Activated CD8-positive, alpha-beta memory T cell treated with anti-CD3 and anti-CD28 coated beads, Interleukin-2, amount 50 U/mL, for 1 hour (primary cell): ENCODE measurements at regions not wholly inside any gene's neighbourhood (a gene's known extent, or its start where the extent isn't known, plus 50 kb on each side); places are given as distances from the start of the nearest gene placed in this dataset.
"Not testable (repeated sequence)": the region's sequence is repeated elsewhere in the genome, so short reads cannot be mapped to it uniquely, and the experiment has no call there.

Experiments used
- DNase-seq: peaks from one replicate; pipeline ENCODE4 v3.0.0-alpha.2; 2020; ENCODE audit errors: extremely low read depth

GRCh38 chr6:103175056-103175455 is 1684.7 kb downstream of the HACE1 start:
- no peak for DNase-seq

DNA sequence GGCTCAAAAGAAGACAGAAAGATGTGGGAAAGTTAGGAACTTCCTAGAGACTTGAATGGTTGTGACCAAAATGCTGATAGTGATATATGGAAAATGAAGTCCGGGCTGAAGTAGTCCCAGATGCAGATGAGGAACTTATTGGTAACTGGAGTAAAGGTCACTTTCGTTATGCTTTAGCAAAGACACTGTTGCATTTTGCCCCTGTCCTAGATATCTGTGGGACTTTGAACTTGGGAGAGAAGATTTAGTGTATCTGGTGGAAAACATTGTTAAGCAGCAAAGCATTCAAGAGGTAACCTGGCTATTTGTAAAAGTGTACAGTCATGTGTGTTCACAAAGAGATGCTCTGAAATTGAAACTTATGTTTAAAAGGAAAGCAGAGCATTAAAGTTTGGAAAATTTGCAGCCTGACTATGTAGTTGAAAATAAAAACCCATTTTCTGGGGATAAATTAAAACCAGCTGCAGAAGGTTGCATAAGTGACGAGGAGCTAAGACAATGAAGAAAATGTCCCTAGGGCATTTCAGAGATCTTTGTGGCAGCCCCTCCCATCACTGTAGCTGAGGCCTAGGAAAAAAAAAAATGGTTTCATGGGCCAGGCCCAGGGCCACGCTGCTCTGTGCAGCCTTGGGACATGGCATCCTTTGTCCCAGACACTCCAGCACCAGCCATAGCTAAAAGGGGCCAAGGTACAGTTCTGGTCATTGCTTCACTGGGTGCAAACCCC is 1692.2 kb downstream of the HACE1 start:
- no peak for DNase-seq

GRCh38 chr6:103154779-103155572 is 1704.7 kb downstream of the HACE1 start:
- DNase-seq: no peak

DNA sequence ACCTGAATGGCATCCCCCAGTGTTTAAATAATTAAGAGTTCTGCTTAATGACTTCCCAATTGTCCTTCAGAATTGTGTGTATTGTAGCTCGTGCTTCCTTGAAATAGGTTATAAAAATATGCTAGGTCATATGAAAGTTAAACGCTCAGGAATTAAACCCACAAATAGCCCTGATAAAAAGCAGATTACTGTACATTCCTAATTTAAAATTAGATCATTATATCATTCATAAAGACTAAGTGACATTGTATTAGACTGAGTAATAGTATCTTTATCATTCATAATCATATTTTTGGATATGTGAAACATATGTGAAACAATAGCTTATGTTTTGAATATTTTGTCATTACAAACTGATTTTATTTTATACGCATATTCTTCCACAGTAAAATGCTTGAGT is 1706.7 kb downstream of the HACE1 start:
- no peak for DNase-seq

- no peak for DNase-seq
Measured at GRCh38 chr6:103142902-103143301, 1716.8 kb downstream of the HACE1 start.

DNA sequence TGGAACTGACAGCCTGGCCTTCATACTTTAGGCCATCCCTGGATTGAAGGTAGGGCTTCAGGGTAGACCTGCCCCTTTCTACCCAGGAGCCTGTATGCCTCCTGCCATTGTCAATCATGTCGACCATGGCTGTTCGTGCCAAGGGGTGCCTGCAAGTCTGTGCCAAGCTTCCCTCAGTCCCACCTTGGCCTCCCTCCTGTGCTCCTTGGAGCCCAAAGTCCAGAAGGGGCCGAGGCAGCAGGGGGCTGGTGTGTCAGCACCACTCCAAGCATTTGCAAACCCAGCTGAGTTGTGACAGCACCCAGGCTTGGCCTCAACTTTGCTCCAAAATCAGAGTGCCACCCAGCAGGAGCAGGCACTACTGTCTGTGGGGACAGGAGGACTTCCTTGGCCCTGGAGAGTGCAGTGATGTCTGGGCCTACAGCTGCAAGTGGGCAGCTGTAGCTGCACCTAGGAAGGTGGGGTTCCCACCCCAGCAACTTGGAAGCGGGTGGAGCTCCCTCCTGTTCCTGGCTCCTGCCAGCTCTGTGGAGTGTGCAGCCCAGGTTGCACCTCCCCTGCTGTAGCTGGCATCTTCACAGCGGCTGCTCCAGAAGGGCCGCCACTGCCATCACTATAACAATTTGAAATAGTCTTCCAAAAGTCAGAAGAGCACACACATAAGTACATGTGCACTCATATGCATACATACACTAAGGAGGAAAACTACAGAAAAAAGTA is 1719.3 kb downstream of the HACE1 start:
- DNase-seq: no peak

GRCh38 chr6:103139377-103139776 is 1720.3 kb downstream of the HACE1 start:
- no peak for DNase-seq

DNA sequence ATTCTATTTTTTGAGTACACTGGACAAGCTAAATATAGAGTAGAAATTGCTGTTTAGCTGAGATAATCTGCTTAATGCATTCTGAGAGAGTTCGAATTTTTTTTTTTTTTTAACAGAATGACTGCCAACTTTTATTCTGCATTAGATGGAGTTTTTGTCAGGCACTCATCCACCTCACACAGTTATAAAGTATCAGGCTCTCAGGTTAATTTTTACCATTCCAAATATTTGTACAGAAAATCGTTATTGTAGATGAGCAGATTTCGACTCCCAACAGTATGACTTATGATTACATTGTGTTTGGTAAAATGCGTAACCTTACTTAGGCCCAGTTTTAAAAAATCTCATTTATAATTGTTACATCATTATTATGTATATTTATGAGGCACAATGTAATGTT is 1731.0 kb downstream of the GRIK2 start:
- DNase-seq: no peak

DNA sequence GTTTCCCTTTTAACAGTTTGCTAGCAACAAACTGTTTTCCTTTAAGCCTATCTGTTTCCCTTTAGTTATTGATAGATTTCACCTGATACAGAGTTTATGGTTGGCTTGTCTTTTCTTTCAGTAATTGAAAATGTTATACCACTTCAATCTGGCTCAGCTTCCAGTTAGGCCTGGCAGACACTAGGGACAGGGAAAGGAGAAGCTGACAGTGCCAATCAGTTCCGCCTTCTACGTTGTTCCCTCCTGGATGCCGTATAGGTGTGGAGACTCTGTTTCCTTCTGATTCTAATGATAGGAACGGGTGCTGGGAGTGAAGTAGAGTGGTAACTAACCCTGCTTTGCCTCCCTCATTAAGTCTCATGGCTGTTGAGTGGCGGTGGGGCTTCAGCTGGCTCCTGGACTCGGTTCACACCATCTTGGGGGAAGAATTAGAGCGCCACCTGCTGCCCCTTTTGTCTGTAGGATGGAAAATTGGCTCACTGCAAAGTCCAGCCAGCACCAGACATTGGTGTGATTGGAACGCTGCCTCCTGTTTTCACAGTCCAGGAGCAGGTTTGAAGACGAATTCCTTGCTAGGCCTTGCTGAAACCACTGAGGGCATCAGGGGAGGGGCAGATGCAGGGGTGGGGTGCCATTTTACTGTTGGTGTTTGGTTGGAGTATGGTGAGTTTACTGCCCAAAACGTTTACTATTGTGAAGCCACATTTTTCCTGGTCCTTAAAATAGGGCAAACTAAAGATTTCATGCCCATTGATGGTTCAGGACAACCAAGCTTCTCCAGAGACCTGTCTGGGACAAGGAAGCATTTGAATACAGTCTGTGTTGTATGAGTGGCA is 1729.5 kb downstream of the GRIK2 start:
- DNase-seq: no peak

GRCh38 chr6:103119056-103119455 is 1725.5 kb downstream of the GRIK2 start:
- no peak for DNase-seq

DNA sequence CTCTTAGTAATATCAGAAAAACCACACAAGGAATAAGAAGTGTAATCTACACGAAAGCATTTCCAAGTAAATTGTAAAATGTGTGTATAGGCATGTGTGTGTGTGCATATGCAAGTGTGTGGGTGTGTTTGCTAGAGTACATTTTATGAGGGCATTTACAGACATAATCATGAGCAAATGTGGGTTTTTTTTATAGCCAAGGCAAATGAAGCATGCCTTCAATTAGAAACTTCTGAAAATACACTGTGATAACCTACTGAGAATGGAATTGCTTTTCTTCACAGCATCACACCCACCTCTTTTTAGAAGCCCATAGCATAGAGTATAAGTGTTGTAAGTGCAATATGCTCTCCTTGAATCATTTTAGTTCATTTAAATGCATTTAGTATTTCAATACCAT is 1721.1 kb downstream of the GRIK2 start:
- no peak for DNase-seq

DNA sequence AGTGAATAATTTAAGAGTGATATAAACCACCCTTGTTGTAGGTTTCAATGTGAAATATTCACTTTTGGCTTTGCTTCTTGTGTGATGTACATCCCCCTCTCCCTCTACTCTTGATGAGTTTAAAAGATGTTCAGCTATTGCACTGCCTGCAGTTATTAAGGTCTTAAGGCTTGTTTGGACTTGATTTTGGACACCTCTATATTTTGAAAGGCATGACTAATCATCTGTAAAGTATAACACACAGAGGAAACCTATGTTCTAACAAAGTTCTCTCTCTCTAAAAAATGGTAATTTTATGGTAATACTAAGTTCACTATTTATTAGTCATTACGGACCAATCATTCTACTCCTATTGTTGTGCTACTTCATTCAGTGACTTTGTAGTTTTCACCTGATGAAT is 1719.9 kb downstream of the GRIK2 start:
- no peak for DNase-seq

DNA sequence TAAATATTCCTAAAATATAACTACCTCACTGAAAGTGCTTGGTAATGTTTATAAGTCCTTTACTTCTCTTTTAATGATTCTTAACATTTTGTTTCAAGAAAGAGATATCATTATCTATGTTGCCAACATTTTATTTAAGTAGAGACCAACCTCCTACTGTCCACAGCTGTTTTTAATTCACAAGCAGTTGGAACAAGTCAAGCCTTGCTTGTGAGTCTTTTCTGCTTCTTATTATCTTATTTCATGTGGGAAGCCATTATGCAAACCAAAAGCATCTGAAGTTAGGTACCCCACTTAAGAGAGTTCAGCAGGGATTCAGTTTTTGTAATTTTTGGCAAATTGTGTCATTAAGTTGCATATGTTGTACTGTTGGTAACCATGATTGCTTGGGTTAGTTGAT is 1714.5 kb downstream of the GRIK2 start:
- DNase-seq: no peak

GRCh38 chr6:103105686-103106085 is 1712.2 kb downstream of the GRIK2 start:
- DNase-seq: no peak

- no peak for DNase-seq
Measured at GRCh38 chr6:103101267-103101666, 1707.8 kb downstream of the GRIK2 start.

DNA sequence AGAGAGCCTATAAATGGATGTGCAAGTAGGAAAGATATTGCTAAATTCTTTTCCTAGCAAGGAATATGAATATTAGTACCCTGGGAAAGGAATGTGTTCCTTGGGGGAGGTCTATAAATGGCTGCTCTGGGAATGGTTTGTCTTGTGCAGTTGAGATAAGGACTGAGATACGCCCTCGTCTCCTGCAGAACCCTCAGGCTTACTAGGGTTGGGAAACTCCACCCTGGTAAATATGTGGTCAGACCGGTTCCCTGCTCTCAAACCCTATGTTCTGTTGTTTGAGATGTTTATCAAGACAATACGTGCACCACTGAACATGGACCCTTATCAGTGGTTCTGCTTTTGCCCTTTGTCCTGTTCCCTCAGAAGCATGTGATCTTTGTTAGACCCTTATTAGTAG is 1698.9 kb downstream of the GRIK2 start:
- not testable (repeated sequence) for DNase-seq

DNA sequence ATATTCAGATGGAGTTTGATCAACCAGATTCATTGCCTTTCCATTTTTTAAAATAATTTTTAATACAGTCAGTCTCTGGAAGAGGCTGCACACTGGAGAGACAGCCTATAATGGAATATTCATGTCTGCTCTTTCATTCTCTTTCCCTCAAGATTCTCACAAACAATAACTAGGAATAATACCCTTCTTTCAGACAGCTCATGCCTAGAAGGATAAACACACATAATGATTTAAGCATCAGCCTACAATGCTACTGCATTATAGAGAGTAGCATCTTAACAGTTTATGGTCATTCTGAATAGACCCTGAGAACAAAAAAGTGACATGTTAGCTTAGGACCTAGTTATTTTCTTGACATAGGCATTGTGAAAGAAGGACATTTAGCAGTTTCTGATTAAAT is 1692.3 kb downstream of the GRIK2 start:
- no peak for DNase-seq

- DNase-seq: no peak
Measured at GRCh38 chr6:103081876-103082630, 1688.5 kb downstream of the GRIK2 start.

DNA sequence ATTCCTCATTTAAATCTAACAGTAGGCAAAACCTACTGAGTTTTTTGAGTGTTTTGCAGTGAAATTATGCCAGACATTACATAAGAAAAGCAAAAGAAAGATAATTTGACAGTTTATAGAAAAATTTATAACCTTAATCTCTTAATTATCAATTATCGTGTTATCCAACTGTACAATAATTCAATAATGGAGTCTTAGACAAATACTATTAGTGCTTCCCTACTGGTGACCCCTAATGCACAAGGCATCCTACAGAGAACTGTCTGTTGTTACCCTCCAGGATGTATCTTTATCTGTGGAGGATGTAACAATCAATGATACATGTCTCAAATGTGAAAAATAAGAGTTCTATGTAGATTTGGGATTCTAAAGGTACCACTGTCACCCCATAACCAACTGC is 1687.6 kb downstream of the GRIK2 start:
- no peak for DNase-seq

- no peak for DNase-seq
Measured at GRCh38 chr6:103080497-103080896, 1687.0 kb downstream of the GRIK2 start.

- no peak for DNase-seq
Measured at GRCh38 chr6:103079867-103080266, 1686.4 kb downstream of the GRIK2 start.
